ENCODE measurements at regions not wholly inside any gene's neighbourhood (a gene's known extent, or its start where the extent isn't known, plus 50 kb on each side); places are given as distances from the start of the nearest gene placed in this dataset.

DNA sequence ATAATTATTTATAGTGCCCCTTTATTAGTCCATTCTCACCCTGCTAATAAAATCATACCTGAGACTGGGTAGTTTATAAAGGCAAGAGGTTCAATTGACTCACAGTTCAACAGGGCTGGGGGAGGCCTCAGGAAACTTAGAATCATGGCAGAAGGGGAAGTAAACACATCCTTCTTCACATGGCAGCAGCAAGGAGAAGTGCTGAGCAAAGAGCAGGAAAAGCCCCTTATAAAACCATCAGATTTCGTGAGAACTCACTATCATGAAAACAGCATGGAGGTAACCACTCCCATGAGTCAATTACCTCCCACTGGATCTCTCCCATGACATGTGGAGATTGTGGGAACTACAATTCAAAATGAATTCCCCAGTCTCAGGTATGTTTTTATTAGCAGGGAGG lies 89.9 kb upstream of the STARD13 start:
- H3K27me3 ChIP-seq = no peaks in the 10 kb centered on the region
- TF ChIP-seq, protein P1, sequence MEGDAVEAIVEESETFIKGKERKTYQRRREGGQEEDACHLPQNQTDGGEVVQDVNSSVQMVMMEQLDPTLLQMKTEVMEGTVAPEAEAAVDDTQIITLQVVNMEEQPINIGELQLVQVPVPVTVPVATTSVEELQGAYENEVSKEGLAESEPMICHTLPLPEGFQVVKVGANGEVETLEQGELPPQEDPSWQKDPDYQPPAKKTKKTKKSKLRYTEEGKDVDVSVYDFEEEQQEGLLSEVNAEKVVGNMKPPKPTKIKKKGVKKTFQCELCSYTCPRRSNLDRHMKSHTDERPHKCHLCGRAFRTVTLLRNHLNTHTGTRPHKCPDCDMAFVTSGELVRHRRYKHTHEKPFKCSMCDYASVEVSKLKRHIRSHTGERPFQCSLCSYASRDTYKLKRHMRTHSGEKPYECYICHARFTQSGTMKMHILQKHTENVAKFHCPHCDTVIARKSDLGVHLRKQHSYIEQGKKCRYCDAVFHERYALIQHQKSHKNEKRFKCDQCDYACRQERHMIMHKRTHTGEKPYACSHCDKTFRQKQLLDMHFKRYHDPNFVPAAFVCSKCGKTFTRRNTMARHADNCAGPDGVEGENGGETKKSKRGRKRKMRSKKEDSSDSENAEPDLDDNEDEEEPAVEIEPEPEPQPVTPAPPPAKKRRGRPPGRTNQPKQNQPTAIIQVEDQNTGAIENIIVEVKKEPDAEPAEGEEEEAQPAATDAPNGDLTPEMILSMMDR (IDR thresholded peaks at IDR 0.05) = no peak
- TF ChIP-seq POLR2A (IDR thresholded peaks at IDR 0.05) = no peak
- TF ChIP-seq POLR2AphosphoS5 (IDR thresholded peaks at IDR 0.05) = no peak
- no peaks in the 10 kb centered on the region for H3K4me1 ChIP-seq
- 86% methylated on average over 1 of the region's 1 CpG for WGBS
- no peak overlapping the region for H3K4me3 ChIP-seq
- no peak for DNase-seq (ENCODE audit: low spot score in 2 of 2)
- no peak overlapping the region for H3K27ac ChIP-seq
- no peaks in the 10 kb centered on the region for H3K9me3 ChIP-seq
- H3K36me3 ChIP-seq = no peaks in the 10 kb centered on the region

GRCh38 chr13:33376212-33376611 lies 90.7 kb upstream of the STARD13 start:
- peaks cover 3% of the 10 kb centered on the region for H3K4me1 ChIP-seq
- no peak for DNase-seq (ENCODE audit: low spot score in 2 of 2)
- no peak overlapping the region for H3K27ac ChIP-seq
- H3K9me3 ChIP-seq = no peaks in the 10 kb centered on the region
- no peaks in the 10 kb centered on the region for H3K36me3 ChIP-seq
- H3K27me3 ChIP-seq = no peaks in the 10 kb centered on the region
- TF ChIP-seq POLR2AphosphoS5 (IDR thresholded peaks at IDR 0.05) (no peak), EP300 (IDR thresholded peaks at IDR 0.05) (no peak), POLR2A (IDR thresholded peaks at IDR 0.05) (no peak)
- TF ChIP-seq, protein P1 (IDR thresholded peaks at IDR 0.05) = no peak
- 96% methylated on average over 1 of the region's 1 CpG for WGBS
- no peak overlapping the region for H3K4me3 ChIP-seq

DNA sequence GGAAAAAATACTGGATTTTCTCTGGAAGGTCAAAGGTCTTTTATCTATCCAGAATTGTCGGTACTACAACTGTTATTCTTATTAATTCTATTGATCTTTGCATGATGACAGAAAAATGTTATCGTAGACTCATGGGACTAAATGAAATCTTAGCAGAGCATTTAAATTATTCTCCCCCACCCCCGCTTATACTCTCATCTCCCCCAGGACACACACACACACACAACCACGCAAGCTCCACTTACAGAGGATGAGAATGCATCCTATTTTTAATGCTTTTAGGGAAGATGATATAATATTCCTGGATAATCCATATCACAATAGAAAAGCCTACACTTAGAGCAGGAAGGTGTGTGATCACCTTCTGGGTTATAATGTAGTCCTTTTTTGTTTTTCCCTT lies 91.9 kb upstream of the STARD13 start:
- Histone ChIP-seq H3K4me3 (no peak overlapping the region), H3K9me3 (no peaks in the 10 kb centered on the region), H3K27me3 (no peaks in the 10 kb centered on the region), H3K36me3 (no peaks in the 10 kb centered on the region), H3K4me1 (peaks cover 3% of the 10 kb centered on the region), H3K27ac (no peak overlapping the region)
- WGBS = 95% methylated on average over 4 of the region's 4 CpGs
- no peak for TF ChIP-seq POLR2A (IDR thresholded peaks at IDR 0.05)
- TF ChIP-seq POLR2AphosphoS5 (IDR thresholded peaks at IDR 0.05) = no peak
- TF ChIP-seq, protein P1 (IDR thresholded peaks at IDR 0.05) = no peak
- no peak for TF ChIP-seq EP300 (IDR thresholded peaks at IDR 0.05)
- DNase-seq (ENCODE audit: low spot score in 2 of 2) = no peak

DNA sequence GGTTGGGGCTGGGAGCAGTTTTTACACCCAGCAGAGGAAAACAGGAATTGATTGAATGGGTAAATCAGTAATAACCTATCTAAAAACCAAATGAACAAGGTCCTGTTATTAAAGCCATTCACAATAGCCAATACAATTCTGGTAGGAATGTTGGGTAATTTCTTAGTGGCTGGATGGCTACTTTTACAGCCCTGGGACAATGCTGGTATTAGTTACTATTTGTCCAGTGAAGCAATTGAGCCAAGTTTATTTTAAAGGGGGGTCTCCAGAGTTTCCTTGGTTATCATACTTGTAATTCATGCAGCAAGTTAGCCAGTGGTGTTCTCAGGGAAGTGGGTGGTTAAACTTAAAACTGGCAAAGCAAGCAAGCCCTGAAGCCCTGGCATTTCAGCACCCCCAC lies 92.3 kb upstream of the STARD13 start:
- Histone ChIP-seq H3K36me3 (no peaks in the 10 kb centered on the region), H3K9me3 (no peaks in the 10 kb centered on the region), H3K4me3 (no peak overlapping the region), H3K4me1 (peaks cover 3% of the 10 kb centered on the region), H3K27ac (no peak overlapping the region), H3K27me3 (no peaks in the 10 kb centered on the region)
- no peak for DNase-seq (ENCODE audit: low spot score in 2 of 2)
- TF ChIP-seq POLR2A (IDR thresholded peaks at IDR 0.05) = no peak
- no peak for TF ChIP-seq POLR2AphosphoS5 (IDR thresholded peaks at IDR 0.05)
- TF ChIP-seq EP300 (IDR thresholded peaks at IDR 0.05) = no peak
- TF ChIP-seq, protein P1 (IDR thresholded peaks at IDR 0.05) = no peak

DNA sequence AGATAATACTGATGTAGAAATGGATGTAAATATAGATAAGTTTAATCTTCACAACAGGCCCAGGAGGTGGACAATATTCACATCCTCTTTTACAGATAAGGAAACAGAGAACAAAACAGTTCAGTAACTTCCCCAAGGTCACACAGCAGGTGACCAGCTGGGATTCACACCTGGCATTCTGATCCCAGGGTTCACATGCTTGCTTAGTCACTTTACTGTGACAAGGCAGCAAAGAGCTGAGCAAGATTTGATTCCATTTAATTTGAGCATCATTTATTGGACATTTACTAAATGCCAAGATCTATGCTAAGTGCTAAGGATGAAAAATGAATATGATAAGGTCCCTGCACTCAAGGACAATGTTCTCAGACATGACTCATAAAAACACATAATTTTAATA lies 94.1 kb upstream of the STARD13 start:
- Histone ChIP-seq H3K27me3 (no peaks in the 10 kb centered on the region), H3K4me1 (peaks cover 3% of the 10 kb centered on the region), H3K4me3 (no peak overlapping the region), H3K9me3 (no peaks in the 10 kb centered on the region), H3K36me3 (no peaks in the 10 kb centered on the region), H3K27ac (no peak overlapping the region)
- TF ChIP-seq POLR2A (IDR thresholded peaks at IDR 0.05) (no peak), POLR2AphosphoS5 (IDR thresholded peaks at IDR 0.05) (no peak), EP300 (IDR thresholded peaks at IDR 0.05) (no peak)
- TF ChIP-seq, protein P1 (IDR thresholded peaks at IDR 0.05) = no peak
- no peak for DNase-seq (ENCODE audit: low spot score in 2 of 2)
